ENCODE measurements at regions not wholly inside any gene's neighbourhood (a gene's known extent, or its start where the extent isn't known, plus 50 kb on each side); places are given as distances from the start of the nearest gene placed in this dataset.

- Mint-ChIP-seq H3K4me3 (no peak overlapping the region), H3K36me3 (peaks cover 7% of the 10 kb centered on the region), H3K27ac (no peak overlapping the region), H3K9me3 (peaks cover 22 to 26% of the 10 kb centered on the region in 2 donors), H3K27me3 (ENCODE audit: low read depth in 2 of 2) (no peaks in the 10 kb centered on the region), H3K4me1 (no peaks in the 10 kb centered on the region)
- Histone ChIP-seq H3K36me3 (ENCODE audit: control insufficient read depth, insufficient read depth, low read length) (no peaks in the 10 kb centered on the region), H3K9me3 (ENCODE audit: control insufficient read depth, insufficient read depth, low read length) (peaks cover 58% of the 10 kb centered on the region), H3K4me1 (ENCODE audit: control insufficient read depth, insufficient read depth, low read length) (no peaks in the 10 kb centered on the region), H3K27ac (ENCODE audit: low read length) (no peak overlapping the region), H3K27me3 (ENCODE audit: control insufficient read depth, insufficient read depth, low read length) (no peaks in the 10 kb centered on the region), H3K4me3 (ENCODE audit: low read length) (no peak overlapping the region)
- TF ChIP-seq CTCF (IDR thresholded peaks at IDR 0.05) = no peak
- ATAC-seq (no peak), DNase-seq (no peak)
- intact Hi-C loops (cut with micrococcal nuclease) = no loop called here
- 76% methylated on average over 11 of the region's 11 CpGs for WGBS (ENCODE audit: insufficient coverage)
Observed at GRCh38 chr7:57339198-57339944, 110.6 kb upstream of the ZNF716 start.

DNA sequence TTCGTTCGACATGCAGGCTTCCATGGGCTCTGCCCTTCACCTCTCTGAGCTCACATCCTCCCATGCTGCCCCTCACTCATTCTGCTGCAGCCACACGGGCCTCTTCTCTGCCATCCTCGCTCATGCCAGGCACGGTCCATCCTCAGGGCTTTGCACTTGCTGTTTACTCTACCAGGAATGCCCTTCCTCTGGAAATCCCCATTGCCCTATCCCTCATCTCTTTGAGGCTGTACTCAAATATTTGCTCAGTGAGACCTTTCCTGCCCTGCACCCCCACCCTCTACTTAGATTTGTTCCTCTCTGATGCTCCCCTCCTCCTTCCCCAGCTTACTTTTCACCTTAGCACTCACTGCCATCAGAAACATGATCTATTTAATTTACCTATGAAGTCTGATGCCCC, 107.0 kb upstream of the ZNF716 start:
- peaks cover 20 to 26% of the 10 kb centered on the region in 2 donors for H3K9me3 Mint-ChIP-seq
- H3K9me3 ChIP-seq (ENCODE audit: control insufficient read depth, insufficient read depth, low read length) = peaks cover 59% of the 10 kb centered on the region
- no peaks in the 10 kb centered on the region for H3K27me3 Mint-ChIP-seq (ENCODE audit: low read depth in 2 of 2)
- no peaks in the 10 kb centered on the region for H3K36me3 ChIP-seq (ENCODE audit: control insufficient read depth, insufficient read depth, low read length)
- H3K27ac Mint-ChIP-seq = no peak overlapping the region
- no peak overlapping the region for H3K27ac ChIP-seq (ENCODE audit: low read length)
- H3K4me1 ChIP-seq (ENCODE audit: control insufficient read depth, insufficient read depth, low read length) = no peaks in the 10 kb centered on the region
- no peak for DNase-seq
- H3K4me3 Mint-ChIP-seq = no peak overlapping the region
- intact Hi-C loops (cut with micrococcal nuclease) = no loop called here
- H3K36me3 Mint-ChIP-seq = peaks cover 21% of the 10 kb centered on the region
- no peaks in the 10 kb centered on the region for H3K27me3 ChIP-seq (ENCODE audit: control insufficient read depth, insufficient read depth, low read length)
- no peaks in the 10 kb centered on the region for H3K4me1 Mint-ChIP-seq
- no peak overlapping the region for H3K4me3 ChIP-seq (ENCODE audit: low read length)
- no peak for TF ChIP-seq CTCF (IDR thresholded peaks at IDR 0.05)
- 86% methylated on average over 5 of the region's 5 CpGs for WGBS (ENCODE audit: insufficient coverage)
- no peak for ATAC-seq

DNA sequence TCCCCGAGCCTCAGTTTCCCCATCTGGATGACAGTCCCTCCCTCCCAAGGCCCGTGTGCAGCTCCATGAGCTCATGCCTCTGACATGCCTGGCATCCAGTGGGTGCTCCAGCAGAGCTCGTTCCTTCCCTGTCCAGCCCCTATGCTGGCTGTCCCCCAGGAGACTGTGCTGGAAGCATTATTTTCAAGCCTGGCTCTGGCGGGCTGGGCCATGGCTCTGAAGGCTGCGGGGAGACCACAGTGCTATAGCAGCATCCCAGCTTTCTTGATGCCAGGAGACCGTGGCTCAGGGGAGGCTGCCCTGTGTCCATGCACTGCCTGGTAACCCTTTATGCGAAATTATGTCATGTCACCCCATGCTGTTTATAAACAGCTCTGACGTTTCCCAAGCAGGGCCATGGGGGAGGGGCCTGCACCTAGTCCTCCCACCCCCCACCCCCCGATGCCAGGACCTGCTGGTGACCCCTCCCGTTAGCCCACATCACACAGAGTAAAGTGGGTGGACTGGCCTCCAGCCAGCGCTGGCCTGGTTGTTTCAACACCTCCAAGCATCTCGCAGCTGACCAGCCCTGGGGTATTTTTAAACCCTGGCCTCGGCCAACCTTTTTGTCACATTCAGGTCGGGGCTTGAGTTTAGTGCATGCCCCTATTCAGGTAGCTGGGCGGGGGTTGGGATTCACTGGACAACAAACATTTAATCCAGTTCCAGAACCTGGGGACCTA, 105.9 kb upstream of the ZNF716 start:
- TF ChIP-seq CTCF (IDR thresholded peaks at IDR 0.05) = no peak
- Mint-ChIP-seq H3K9me3 (peaks cover 12 to 23% of the 10 kb centered on the region in 2 donors), H3K4me1 (no peaks in the 10 kb centered on the region), H3K36me3 (peaks cover 21% of the 10 kb centered on the region), H3K27me3 (ENCODE audit: low read depth in 2 of 2) (no peaks in the 10 kb centered on the region), H3K27ac (no peak overlapping the region), H3K4me3 (no peak overlapping the region)
- Histone ChIP-seq H3K9me3 (ENCODE audit: control insufficient read depth, insufficient read depth, low read length) (peaks cover 59% of the 10 kb centered on the region), H3K4me3 (ENCODE audit: low read length) (no peak overlapping the region), H3K27ac (ENCODE audit: low read length) (no peak overlapping the region), H3K36me3 (ENCODE audit: control insufficient read depth, insufficient read depth, low read length) (no peaks in the 10 kb centered on the region), H3K27me3 (ENCODE audit: control insufficient read depth, insufficient read depth, low read length) (no peaks in the 10 kb centered on the region), H3K4me1 (ENCODE audit: control insufficient read depth, insufficient read depth, low read length) (no peaks in the 10 kb centered on the region)
- intact Hi-C loops (cut with micrococcal nuclease) = no loop called here
- ATAC-seq = no peak
- no peak for DNase-seq
- WGBS (ENCODE audit: insufficient coverage) = 78% methylated on average over 14 of the region's 15 CpGs
